Rectal smooth muscle tissue (tissue), 1 donor: ENCODE measurements at regions not wholly inside any gene's neighbourhood (a gene's known extent, or its start where the extent isn't known, plus 50 kb on each side); places are given as distances from the start of the nearest gene placed in this dataset.
A peak's percentile ranks its signal among the peaks of the same experiment; 100 is the strongest.

Experiments
- H3K27ac ChIP-seq: one replicate; pipeline ENCODE4 v1.7.0; 2013; ENCODE audit warnings: low read depth, low read length, inconsistent platforms
- H3K27me3 ChIP-seq: one replicate; pipeline ENCODE4 v1.7.0; 2013; ENCODE audit warnings: low read length; ENCODE audit not compliant: control insufficient read depth, insufficient read depth
- H3K36me3 ChIP-seq: one replicate; pipeline ENCODE4 v1.7.0; 2013; ENCODE audit warnings: low read length; ENCODE audit not compliant: control insufficient read depth, insufficient read depth
- H3K4me1 ChIP-seq: one replicate; pipeline ENCODE4 v1.7.0; 2013; ENCODE audit warnings: low read length; ENCODE audit not compliant: control insufficient read depth, insufficient read depth
- H3K4me3 ChIP-seq: one replicate; pipeline ENCODE4 v1.7.0; 2013; ENCODE audit warnings: low read length
- H3K9ac ChIP-seq: one replicate; pipeline ENCODE4 v1.7.0; 2013; ENCODE audit warnings: low read length

GRCh38 chr15:66850996-66851310, 148.9 kb downstream of the SMAD6 start:
- Histone ChIP-seq H3K27me3 (no peaks in the 10 kb centered on the region), H3K36me3 (no peaks in the 10 kb centered on the region), H3K27ac (peak overlapping the region; percentile 16), H3K4me3 (peak overlapping the region; percentile 28), H3K9ac (no peak overlapping the region), H3K4me1 (peaks cover 10% of the 10 kb centered on the region)

GRCh38 chr15:66851311-66852063, 149.5 kb downstream of the SMAD6 start:
- peaks cover 10% of the 10 kb centered on the region for H3K4me1 ChIP-seq
- peak overlapping the region; percentile 16 for H3K27ac ChIP-seq
- no peaks in the 10 kb centered on the region for H3K36me3 ChIP-seq
- no peak overlapping the region for H3K4me3 ChIP-seq
- H3K9ac ChIP-seq: no peak overlapping the region
- no peaks in the 10 kb centered on the region for H3K27me3 ChIP-seq

DNA sequence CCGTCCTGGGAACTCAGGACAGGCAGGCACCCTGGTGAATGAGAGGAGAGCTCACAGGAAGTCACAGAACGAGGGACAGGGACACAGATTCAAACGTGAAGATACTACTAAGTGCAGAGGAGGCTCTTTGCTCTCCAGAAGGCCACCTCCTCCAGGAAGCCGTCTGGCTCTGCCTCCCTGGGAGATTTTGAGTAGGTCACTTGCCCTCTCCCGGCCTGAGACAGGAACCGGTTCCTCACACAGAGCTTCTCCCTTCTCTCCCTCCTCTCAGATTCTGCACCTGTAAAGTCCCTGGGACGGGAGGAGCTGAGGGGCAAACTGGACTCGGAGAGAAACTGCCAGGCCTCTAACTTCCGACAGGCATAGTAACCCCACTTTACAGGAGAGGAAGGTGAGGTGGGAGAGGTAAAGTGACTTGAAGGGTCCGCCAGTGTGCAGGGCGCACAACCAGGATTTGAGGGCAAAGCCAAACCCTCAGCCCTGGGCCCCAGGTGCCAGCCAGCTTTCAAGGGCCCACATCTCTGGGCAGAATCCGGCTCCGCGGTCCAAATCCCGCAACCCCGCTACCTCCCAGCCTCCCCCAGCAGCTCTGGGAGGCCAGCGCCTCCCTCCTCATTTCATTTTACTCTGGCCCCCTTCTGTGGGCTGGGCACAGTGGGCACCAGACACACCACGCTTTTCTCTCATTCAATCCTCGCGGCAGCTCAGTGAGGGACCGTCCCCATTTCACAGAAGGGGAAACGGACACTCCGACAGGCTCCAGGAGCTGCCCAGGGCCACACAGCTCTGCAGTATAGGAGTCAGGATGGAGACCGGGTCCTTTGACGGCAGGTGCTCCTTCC, 150.2 kb downstream of the SMAD6 start:
- H3K27ac ChIP-seq: no peak overlapping the region

DNA sequence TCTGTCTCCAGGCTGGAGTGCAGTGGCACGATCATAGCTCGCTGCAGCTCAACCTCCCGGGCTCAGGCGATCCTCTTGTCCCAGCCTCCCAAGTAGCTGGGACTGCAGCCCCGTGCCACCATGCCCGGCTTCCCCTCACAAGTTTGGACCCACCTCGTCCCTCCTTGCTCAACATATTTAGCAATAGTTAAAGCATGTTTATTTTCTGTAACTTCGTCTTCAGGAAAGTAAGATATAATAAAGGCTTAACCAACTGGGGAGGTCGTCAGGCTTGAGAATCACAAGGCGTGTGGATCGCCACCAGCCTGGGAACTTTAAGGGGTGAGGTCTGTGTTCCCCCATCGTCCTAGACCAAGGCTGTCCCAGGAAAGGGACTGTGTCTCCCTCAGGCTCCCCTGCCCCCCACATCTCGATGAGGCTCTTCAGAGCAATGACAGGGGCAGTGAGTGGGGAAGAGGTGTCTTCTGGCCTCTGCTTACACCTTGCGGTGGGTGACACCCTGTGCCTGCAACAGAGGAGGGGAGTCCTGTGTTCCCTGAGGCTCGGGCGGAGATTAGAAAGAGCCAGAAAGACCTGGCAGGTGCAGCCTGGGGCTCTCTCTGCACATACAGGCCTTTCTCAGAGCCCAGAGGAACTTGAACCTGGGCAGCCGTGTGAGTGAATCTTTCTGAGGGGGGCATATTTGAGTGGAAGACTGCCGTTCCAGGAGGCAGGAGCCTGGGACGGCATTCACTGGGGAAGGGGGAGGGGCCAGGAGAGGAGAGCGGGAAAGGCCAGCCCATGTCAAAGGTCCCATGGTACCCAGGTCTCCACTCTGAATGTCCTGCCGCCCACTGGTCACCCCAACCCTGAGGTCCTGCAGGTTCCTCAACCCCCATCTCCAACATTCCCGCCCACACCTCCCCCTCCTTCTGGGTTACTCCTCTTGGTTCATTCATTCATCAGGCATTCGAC, 152.3 kb downstream of the SMAD6 start:
- Histone ChIP-seq H3K27ac (no peak overlapping the region), H3K4me1 (peaks cover 10% of the 10 kb centered on the region), H3K36me3 (no peaks in the 10 kb centered on the region), H3K27me3 (no peaks in the 10 kb centered on the region), H3K4me3 (no peak overlapping the region), H3K9ac (no peak overlapping the region)

More for the DNA sequence above, 150.2 kb downstream of the SMAD6 start:
- Histone ChIP-seq H3K9ac (no peak overlapping the region), H3K27me3 (no peaks in the 10 kb centered on the region), H3K36me3 (no peaks in the 10 kb centered on the region), H3K4me3 (no peak overlapping the region), H3K4me1 (peaks cover 10% of the 10 kb centered on the region)

GRCh38 chr15:66855041-66855440, 153.0 kb downstream of the SMAD6 start:
- H3K27ac ChIP-seq: no peak overlapping the region

GRCh38 chr15:66857694-66858093, 155.7 kb downstream of the SMAD6 start:
- Histone ChIP-seq H3K27me3 (no peaks in the 10 kb centered on the region), H3K4me1 (no peaks in the 10 kb centered on the region), H3K27ac (no peak overlapping the region), H3K36me3 (no peaks in the 10 kb centered on the region), H3K9ac (no peak overlapping the region), H3K4me3 (no peak overlapping the region)

More at GRCh38 chr15:66855041-66855440, 153.0 kb downstream of the SMAD6 start:
- H3K9ac ChIP-seq: no peak overlapping the region
- H3K4me3 ChIP-seq: no peak overlapping the region
- no peaks in the 10 kb centered on the region for H3K27me3 ChIP-seq
- peaks cover 10% of the 10 kb centered on the region for H3K4me1 ChIP-seq
- no peaks in the 10 kb centered on the region for H3K36me3 ChIP-seq

DNA sequence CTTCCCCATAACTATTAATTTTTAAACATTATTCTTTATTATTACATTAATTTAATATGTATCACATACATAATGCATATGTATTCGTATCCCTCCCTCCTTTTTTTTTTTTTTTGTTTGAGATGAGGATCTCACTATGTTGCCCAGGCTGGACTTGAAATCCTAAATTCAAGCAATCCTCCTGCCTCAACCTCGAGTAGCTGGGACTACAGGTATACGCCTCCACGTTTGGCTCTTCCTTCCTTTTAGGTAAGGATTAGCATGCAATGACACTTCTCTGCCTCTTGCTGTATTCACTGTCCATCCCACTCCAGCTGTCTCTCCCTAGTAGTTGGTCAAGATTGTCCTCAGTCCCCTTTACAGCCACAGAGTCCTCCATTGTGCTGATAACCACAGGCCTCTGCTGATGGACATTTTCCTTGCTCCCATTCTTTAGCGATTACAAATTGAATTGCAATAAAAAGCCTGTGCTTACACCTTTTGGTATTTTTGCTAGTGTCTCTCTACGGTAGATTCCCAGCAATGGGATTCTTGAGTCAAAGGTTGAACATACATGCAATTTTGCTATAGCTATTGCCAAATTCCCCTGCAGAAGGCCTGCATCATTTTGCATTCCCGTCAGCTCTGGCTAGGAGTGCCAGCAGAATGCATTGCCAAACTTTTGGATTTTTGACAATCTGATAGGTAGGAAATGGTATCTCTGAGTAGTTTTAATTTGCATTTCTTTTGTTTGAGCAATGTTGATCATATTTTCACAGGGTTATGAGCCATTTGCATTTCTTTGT, 156.6 kb downstream of the SMAD6 start:
- H3K27me3 ChIP-seq: no peaks in the 10 kb centered on the region
- no peak overlapping the region for H3K27ac ChIP-seq
- no peaks in the 10 kb centered on the region for H3K4me1 ChIP-seq
- no peak overlapping the region for H3K9ac ChIP-seq
- no peak overlapping the region for H3K4me3 ChIP-seq
- H3K36me3 ChIP-seq: no peaks in the 10 kb centered on the region

DNA sequence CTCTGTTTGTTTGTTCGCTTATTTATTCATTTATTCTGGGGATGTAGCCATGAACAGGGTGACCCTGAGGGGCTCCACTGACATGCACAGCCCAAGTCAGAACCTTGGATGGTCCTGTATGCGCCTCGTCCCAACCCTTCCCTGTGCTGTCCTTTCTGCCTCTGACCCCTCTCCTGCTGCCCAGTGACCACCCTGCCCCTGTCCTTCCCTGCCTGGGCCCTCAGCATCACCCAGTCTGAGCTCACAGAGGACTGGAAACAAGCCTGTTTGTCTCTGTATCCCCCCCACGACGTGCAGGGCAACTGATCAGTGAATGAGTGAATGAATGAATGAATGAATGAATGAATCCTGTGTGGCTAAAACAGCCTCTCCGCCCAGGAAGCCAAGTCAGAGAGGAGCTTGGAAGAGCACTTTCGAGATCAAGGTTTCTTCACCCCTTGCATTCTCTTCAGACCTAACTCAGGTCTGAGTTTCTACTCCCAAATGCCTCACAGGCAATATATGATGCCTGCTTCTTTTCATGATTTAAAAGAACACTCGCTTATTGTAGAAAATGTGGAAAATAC, 157.7 kb downstream of the SMAD6 start:
- Histone ChIP-seq H3K4me1 (no peaks in the 10 kb centered on the region), H3K4me3 (no peak overlapping the region), H3K9ac (no peak overlapping the region), H3K27me3 (no peaks in the 10 kb centered on the region), H3K27ac (no peak overlapping the region), H3K36me3 (no peaks in the 10 kb centered on the region)

DNA sequence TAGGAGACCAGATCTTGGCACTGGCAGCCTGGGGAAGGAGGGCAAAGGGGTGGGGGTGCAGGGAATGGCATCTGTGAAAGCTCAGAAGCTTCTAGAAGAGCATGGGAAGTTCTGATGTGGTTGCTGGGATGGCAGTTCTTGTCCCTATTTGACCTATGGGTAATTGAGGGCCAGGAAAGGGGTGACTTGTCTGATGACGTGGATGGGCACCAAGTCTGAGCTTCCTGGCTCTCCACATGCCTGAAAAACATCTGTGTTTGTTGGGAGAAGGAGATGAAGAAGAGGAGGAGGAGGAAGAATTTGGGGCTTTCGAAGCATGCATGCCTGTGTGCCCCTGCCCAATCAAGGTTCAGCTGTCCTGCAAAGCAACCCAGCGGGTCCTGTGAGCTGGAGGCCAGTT, 158.8 kb downstream of the SMAD6 start:
- H3K4me1 ChIP-seq: no peaks in the 10 kb centered on the region
- no peak overlapping the region for H3K9ac ChIP-seq
- no peaks in the 10 kb centered on the region for H3K27me3 ChIP-seq
- no peak overlapping the region for H3K27ac ChIP-seq
- H3K36me3 ChIP-seq: no peaks in the 10 kb centered on the region
- H3K4me3 ChIP-seq: no peak overlapping the region

GRCh38 chr15:66862111-66862939, 160.3 kb downstream of the SMAD6 start:
- Histone ChIP-seq H3K4me3 (no peak overlapping the region), H3K27ac (no peak overlapping the region), H3K9ac (no peak overlapping the region), H3K4me1 (no peaks in the 10 kb centered on the region), H3K36me3 (no peaks in the 10 kb centered on the region), H3K27me3 (no peaks in the 10 kb centered on the region)

DNA sequence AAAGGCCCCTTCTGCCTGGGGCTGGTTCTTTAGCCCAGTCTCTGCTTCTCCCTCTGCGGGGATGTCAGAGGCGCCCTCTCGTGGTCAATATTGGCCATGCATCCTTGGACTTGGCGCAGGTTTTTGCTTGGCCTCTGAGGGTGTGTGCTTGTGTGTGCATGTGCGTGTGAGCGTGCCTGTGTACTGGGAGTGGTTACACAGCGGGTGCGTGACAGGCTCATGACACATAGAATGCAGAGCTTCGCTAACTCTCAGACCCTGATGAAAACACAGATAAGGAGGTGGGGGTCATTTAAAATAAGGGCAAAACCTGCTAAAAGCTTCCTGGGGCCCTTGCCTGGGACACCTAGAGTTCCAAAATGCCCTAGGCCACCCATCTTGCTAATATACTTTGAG, 160.9 kb downstream of the SMAD6 start:
- Histone ChIP-seq H3K27ac (no peak overlapping the region), H3K36me3 (no peaks in the 10 kb centered on the region), H3K4me3 (no peak overlapping the region), H3K4me1 (no peaks in the 10 kb centered on the region), H3K27me3 (no peaks in the 10 kb centered on the region), H3K9ac (no peak overlapping the region)
